NCI-H1694 (cell line): ENCODE measurements at regions not wholly inside any gene's neighbourhood (a gene's known extent, or its start where the extent isn't known, plus 50 kb on each side); places are given as distances from the start of the nearest gene placed in this dataset.

ENCODE experiments used
- DNase-seq: peaks from one replicate; lab custom pipeline; 2025; lab: John Stamatoyannopoulos, UW

DNA sequence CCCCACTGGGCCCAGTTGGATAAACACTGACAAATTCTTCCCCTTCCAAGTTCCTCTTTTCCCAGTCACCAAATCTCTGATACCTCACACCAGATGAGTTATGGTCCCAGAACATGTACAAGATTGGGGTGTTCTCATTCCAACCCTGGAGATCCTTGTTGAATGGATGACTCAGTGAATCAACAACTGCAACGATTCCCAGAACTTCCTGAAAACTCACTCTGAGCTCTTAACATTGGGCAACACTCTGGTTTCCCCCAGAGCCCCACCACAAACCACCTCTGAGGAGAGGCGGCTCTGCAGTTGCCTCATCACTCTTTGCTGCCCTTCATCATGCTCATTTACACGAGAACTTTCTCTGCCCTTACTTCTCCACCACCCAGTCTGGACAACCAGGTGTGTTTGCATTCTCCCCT is 115.2 kb downstream of the MRPL14 start:
- no peak for DNase-seq

GRCh38 chr6:44011350-44011920 is 115.8 kb downstream of the MRPL14 start:
- DNase-seq = peak; percentile 34

DNA sequence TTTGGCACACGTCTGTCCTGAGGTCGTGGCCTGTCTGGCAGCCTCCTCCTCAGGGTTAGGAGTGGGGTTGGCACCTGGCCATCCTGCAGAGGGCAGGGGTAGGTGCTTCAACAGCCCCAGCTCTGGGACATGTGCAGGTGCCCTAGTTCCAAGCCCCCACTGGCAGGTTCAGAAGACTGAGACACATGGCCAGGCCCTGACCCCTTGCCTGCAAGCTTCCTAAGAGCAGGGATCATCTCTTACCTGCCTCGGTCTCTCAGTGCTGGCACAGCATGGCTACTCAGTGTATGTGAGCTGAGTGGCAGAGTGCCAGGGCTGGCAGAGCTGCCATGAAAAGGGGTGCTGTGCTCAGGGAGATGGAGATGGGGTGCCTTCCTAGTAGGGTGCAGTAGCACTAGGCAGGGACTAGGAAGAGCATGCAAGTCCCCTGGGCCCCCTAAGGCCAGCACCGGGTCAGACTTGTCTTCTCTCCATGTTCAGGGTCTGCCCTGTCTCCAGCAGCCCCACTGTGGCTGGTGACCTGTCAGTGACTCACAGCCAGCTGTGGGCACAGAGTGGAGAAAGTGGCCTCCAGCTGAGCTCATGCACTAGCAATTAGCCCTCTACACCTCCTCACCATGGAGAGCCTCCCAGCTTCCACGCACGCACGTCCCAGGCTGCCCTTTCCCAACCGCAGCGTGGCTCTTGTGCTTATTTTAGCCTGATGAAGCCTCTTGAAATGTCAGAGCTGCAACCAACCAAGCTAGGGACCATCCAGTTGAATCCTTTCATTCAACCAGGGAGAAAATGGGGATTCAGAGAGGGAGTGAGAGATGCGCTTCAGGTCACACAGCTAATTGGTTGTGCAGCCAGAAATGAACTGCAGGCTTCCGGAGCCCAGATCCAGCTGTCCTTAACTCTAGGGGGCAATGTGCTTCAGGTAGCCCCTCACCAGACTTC is 116.6 kb downstream of the MRPL14 start:
- no peak for DNase-seq

- DNase-seq = no peak
Observed at GRCh38 chr6:44009425-44010321, 117.6 kb downstream of the MRPL14 start.

- no peak for DNase-seq
Observed at GRCh38 chr6:44008821-44009370, 118.4 kb downstream of the MRPL14 start.

DNA sequence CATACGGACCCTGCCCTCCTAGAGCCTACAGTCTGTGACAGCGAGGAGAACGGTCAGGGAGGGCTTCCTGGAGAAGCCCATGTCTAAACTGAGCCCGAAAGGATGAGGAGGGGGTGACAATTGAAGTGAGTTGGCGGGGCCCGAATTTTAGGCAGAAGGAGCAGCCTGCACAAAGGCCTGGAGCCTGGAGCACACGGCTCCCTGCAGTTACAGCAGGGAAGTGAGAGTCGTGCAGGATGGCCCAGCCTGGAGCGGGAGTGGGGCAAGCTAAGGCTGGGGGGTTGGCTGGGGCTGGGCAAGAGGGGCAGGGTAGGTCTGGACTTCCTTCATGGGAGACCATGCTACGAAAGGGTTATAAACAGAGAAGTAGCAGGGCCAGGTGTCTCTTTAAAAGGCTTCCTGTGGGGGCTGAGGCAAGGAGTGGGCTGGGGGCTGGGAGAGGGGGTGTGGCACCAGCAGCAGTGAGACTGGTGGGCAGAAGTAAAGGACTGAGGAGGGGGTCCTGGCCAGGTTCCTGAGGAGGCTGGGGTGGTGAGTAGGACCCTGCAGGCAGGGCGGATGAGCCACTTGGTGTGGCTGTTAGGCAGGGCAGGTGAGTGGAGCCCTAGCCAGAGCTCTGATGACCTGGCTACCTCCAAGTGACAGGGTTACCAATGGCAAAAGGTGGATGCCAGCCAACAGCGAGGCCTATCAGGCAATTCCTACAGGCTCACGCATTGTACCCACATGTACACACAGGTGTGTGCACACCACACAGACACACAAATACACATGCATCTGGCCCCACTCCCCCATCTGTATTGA is 119.2 kb downstream of the MRPL14 start:
- DNase-seq = no peak

DNA sequence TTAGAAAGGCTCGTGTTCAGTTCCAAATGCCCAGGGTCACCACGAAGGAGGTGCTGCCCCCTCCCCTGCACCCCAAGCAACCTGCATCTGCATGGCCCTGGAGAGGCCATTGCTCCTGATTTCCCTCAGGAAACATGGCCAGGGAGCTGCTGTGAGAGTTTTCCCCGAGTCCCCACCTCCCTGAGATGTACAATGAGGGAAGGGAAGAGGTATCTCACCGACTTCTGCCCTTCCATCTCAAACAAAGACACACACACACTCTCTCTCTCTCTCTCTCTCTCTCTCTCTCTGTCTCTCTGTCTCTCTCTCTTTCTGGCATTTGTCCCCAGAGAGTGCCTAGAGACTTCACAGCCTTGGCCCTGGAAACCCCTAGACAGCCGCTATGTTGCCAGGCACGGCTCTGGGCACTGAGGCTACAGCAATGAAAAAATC is 120.4 kb downstream of the MRPL14 start:
- no peak for DNase-seq

DNA sequence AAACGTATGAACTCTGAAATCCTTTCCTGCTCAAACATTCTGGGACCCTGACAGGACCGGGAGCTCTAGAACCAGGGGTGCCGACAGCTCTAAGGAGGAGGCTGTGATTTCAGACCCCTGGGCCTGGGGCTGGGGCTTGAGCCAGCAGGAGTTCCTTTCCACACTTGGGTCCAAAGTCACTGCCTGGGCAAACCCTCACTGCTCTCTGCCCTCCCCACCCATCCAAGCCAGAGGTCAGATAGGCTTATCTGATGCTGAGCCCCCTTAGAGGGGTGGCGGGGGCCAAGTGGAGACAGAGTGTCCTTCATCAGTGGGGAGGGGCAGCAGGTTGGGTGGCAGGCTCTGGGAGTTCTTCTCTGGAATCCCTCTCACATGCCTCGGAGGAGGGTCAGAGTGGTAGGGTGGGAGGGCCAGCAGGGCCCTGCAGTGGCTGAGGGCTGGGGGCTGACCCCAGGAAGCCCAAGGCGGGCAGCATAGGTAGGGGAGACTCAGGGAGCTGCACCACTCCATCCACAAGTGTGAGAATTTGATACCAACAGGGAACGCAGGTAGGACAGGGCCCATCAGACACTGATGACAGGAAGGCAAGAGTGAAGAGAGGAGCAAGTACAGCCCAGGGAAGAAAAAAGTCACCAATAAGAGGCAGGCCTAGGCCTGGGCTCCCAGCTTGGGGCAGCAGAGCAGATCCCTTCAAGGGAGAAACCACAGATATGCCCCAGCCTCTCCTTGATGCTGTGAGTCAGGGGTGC is 121.0 kb downstream of the MRPL14 start:
- no peak for DNase-seq

- DNase-seq = no peak
Observed at GRCh38 chr6:44005507-44005903, 121.7 kb downstream of the MRPL14 start.

DNA sequence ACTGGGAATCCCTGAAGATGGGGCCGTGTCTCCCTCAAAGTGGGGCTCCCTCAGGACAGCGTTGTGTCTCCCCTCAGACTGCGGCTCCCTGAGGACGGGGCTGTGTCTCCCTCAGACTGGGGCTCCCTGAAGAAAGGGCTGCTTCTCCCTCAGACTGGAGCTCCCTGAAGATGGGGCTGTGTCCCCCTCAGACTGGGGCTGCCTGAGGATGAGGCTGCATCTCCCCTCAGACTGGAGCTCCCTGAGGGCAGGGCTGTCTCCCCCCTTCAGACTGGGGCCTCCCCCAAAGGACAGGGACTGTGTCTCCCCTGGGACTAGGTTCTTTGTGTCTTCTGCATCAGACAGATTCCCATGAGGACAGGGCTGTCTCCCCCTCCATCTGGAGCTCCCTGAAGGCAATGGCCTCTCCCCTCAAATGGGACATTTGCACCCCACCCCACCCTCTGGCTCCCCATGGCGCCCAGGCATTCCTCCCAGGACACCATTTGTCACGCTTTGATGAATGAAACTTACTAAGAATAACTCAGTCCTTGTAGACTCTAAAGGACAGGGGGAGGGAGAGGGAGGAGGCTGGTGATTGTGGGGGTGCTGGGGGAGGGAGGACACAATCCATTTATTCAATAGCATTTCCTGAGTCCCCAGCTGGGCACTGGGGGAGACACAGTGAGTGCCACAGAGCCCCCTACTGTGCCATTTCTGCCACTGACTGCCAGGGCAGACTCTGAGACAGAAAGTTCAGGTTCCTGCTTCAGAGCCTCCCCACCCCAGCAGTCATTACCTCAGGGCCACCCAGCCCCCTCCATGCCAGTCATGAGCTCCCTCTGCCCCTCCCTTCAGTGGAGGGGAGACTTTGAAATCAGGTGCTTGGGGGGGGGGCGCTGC is 122.4 kb downstream of the MRPL14 start:
- no peak for DNase-seq

GRCh38 chr6:44004136-44004535 is 123.1 kb downstream of the MRPL14 start:
- no peak for DNase-seq

DNA sequence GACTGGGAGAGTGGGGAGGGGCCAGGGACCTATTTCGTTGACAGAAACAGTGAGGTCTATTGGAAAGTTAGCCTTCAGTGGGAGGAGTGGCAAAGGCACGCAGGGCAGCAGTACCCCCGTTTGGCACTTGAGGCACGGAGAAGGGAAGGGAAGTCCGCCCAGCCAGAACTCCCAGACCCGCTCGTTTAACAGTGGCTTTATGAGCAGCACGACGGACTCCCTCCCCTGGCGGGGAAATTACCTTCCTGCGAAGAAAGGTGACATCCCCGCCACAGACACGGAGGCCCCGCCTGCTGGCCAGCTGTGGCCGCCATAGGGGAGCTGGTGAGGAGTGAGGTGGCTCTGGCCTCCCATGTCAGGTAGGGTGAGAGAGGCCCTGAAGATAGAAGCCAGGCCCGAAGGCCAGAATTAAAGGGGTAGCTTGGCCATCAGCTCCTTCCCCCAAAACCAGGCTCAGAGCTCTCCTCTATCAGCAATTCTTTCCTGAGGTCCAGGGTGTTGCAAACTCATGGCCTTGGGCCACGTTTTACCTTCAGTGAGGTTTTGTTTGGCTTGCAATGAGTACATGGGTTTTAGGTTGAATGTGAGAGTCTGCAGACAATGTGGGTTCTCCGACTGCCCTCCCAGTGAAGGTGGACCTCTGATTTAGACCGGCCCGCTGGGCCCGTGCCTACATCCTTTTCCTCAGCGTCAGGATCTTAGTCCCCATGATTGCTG is 123.7 kb downstream of the MRPL14 start:
- no peak for DNase-seq

DNA sequence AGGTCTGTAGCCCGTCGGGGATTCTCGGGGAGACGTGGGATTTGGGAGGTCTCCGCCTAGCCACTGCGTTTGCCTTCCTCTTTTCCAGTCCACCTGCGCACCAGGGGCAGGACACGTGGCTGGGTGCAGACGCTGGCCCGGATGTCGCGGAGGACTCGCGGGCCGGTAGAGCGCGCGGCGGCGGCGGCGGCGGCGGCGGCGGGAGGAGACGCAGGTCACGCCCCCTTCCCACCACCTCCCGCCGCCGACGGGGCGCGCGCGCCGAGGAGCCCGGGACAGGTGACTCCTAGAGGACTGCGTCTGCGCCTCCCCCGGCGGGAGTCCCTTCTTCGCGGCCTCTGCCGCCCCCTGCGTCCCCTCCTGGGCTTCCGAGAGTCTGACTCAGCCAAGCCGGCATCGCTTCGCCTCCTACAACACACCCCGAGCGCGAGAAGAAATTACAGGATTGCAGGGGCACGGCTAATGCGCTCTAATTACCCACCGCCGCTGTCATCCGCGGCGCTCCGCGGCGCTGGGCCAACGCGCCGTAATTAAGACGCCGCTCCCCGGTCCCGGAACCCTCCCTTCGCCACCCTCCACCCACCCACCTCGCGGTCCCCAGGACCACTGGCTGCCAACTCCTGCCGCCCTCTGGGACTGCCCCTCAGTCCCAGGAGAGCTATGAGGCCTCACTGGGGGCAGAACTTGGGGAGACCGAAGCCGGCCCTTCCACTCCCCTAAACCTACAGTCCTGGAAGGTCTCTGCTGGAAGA is 124.5 kb downstream of the MRPL14 start:
- DNase-seq = no peak

GRCh38 chr6:44002067-44002592 is 125.1 kb downstream of the MRPL14 start:
- no peak for DNase-seq

GRCh38 chr6:44001318-44002066 is 125.8 kb downstream of the MRPL14 start:
- DNase-seq = no peak

DNA sequence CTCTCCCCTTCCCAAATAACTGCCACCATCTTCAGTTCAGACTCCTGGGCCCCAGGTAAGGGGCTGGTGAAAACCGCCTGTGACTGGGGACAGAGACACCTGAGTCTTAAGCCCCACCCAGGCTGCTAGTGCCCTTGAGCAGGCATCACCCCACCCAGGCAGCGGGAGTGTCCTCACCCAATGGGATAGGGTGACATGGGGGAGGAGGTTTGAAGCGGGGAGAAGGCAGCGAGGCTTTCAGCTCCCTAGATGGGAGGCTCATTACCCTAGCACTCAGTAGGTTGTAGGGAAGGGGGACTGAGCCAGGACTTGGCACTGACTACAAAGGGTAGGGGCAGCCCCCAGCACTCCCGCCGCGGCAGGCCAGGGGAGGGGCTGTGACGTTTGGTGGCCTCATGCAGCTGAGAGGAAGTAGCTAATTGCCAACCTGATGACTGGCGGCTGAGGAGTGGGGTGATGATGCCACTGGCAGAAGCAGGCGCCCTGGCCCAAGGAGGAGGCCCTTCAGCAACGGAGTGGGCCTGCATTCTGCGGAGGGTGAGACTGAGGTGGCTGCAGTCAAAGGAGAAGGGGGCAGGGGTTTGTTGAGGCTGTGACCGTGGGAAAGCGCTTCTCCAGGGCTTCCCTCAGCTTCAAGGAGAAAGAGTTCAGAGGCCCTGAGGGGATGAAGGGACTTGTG is 126.9 kb downstream of the MRPL14 start:
- no peak for DNase-seq

DNA sequence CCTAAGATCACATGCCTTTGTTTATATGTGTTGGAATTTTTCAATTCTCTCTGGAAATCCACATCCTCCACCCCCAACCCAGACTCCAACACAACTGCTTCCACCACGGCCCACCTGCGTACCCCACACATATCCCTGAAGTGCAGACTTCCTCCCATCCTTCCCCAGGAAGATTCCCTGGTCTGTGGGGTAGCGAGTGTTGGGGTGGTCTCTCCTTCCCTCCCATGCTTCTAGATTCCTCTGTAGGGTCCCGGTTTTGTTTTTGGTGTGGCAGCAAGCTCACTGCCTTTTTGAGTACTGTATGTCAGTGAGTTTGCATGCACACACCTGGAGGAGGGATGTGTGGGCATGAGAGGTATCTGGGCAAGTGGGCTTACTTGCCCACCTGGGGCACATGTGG is 127.6 kb downstream of the MRPL14 start:
- DNase-seq = no peak
